HG03520 (cell line): ENCODE measurements at regions not wholly inside any gene's neighbourhood (a gene's known extent, or its start where the extent isn't known, plus 50 kb on each side); places are given as distances from the start of the nearest gene placed in this dataset.

Experiments used
- ATAC-seq: cut with Tn5 transposase; IDR thresholded peaks from one replicate; pipeline ENCODE4 v1.9.1; 2021; ENCODE audit warnings: mild to moderate bottlenecking, moderate library complexity; ENCODE audit not compliant: unreplicated experiment

DNA sequence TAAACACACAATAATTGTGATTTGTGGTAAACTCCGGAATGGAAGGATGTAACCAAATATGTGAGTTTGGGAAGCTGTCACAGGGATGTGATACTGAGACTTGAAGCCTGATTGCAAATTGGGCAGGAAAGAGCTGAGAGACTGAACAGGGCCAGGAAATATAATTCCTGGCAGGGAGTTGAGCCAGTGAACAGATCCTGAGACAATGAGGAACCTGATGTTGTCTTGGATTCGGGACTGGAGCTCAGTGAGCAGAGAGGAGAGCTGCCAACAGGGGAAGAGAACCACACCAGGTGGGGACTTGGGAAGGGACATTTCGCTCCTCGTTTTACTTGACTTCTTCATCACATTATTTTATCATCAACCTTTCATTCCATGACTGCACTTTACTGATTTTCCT is 386.0 kb downstream of the TLL1 start:
- no peak for ATAC-seq

DNA sequence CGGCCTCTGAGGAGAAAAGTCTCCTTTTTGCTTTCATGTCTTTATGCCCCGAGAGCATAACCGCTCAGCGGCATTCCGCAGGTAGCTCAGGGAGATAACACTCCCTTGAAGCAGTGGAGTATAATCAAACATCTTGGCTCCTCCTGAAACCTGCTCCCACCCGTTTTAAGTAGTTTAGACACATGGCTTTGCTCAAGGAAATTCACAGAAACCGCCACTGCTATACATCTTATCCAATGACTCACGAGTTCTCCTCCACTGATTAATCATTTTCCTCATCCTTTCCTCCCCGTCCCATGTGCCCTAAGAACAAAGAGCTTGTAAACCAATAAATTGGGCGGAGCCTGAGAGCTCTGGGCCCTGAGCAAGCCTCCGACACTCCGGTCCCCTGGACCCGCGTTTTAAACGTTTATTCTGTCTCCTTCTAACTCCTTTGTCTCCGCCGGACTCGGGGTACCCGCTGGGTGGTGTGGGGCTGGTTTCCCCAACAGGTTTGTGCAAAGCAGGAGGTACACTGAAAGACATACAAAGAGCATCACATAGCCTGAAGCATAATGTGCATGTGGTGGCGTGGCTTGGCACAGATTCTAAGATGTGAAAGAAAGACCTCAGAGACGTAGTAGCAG is 401.2 kb downstream of the TLL1 start:
- no peak for ATAC-seq

DNA sequence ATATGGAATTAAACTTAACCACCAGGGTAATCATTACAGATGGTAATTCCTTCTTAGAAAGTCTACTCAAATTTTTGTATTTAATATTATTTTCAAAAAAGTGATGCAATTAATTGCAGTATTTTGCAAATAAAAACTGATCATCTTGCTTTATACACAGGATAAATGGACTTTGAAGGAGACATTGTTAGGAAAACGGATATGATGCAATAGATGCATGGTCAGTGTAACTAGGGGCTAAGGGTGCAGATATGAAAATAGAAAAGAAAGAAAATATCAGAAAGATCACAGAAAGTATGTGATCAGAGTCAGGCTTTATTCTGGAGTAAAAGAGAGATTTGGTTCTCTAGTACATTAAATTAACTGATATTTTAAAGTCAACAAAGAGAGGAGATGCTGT is 401.7 kb downstream of the TLL1 start:
- no peak for ATAC-seq

DNA sequence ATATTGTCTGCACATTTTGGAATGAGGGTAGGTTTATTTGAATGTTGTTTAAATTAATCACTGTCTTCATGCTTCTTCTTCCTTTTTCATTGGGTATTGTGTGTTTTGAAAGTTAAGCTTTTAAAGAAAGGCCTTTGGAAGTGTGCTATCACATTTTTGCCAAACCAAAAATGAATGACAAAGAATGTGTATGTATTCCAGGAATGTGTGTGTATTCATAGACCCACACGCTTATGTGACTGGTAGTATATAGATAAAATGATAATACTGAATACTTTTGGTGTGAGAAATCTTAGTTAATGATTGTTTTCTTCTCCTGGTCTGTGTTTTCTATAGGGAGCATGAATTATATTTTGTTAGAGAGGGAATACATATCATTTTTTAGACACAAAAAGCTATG is 404.4 kb downstream of the TLL1 start:
- no peak for ATAC-seq

DNA sequence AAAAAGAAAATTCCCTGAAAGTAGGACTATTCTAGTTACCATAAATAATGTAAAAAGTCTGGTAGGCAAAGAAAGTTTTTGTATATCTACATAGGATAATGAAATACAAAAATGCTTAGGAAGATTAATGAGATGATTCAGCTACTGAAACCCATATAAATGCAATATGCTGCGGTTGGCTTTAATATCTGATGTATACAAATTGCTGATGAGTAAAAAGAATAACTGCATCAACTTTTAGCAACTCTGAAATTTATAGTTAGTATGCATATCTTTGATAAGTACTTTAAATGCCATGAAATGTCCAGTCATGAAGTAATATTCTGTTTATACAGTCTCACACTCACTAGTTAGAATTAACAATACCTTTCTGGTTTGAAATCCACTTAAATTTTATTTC is 404.8 kb downstream of the TLL1 start:
- ATAC-seq, result no peak

DNA sequence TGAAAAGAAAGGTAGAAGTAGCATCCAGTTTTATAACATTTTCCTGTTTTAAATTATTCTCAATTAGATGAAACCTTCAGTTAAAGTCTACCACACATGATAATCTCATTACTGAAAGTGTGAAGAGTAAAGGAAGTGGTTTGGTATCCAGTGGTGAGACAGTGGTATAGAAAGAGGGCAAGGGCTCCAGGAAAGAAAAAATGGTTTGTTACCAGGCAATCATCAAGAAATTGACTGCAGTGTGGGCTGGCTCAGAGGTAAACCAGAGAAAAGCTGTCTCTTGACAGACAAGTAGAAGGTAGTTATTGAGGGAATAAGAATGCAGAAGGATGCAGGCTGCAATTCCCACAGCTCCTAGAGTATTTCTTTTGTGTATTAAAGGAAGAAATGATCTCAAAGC is 406.2 kb downstream of the TLL1 start:
- ATAC-seq, result no peak

DNA sequence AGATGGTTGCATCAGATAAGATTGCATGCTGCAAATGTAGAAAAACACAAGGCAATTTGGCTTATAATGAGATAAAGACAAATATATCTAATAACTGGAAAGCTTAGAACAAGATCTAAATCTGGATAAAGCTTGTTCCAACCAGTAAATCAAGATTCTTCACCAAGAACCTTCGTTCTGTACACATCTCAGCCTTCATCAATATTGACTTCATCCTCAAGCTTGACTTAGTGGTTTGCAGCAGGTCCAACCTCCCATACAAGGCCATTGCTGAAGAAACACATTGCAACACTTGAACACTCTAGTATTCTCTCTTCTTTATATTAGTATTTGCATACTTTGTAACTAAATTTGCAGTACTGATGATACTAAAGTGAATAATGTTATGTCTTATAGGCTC is 407.6 kb downstream of the TLL1 start:
- no peak for ATAC-seq

DNA sequence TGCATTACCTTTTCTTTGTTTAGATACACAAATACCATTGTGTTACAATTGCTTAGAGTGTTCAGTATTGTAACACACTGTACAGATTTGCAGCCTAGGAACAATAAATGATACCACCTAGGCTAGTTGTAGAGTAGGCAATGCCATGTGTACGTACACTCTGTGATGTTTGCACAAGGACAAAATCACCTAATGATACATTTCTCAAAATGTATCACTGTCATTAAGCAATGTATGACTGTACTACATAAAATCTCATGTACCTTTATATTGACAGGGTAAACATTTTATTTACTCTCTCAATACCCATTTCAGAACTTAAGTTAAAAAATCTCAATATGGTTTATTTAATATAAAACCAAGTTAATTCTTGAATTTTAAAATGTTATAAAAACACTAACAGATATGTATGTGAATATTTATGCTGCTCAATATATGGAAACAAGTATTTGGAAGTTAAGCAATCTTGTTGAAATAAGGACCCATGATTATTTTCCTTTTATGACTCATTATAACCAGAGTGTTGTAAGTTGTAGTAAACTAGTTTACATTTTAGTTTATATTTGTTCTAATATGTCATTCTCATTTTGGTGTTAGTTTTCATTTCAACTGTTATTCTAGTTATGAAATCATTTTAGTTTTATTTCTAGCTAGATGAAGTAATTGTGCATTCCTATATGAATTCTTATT is 409.2 kb downstream of the TLL1 start:
- no peak for ATAC-seq

DNA sequence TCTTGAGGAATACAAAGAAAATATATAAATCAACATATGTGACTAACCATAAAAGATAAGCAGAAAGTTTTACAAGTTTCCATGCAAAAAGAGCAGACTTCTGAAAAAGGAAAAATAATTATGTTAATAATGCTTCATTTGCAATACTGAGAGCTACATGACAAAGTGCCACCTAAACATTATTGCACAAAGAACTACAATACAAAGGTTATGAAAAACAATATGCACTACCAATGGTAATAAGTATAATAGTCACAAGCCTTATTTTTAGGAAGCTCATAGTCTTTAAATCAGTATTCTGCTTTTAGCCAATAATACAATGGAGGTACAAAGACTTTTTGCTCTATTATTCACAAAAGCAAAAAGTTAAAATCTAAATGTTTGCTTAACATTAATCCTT is 411.2 kb downstream of the TLL1 start:
- no peak for ATAC-seq

DNA sequence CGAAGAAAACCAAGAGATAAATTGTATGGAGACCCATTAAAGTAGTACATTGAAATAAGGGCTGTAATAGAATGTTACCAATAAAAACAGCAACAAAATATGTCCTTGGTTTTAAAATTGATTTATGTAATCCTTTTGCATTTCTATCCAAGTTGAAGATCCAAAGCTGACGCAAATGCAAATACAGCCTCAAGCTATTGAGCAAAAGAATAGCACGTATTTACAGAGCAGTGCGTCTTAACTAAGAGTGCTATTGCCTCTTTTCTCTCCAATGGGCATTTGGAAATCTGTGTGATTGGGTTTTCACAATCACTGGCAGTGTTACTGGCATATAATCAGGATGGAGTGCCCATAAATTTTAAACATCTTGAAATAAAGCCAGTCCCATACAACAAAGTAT is 417.4 kb downstream of the TLL1 start:
- ATAC-seq, result no peak

DNA sequence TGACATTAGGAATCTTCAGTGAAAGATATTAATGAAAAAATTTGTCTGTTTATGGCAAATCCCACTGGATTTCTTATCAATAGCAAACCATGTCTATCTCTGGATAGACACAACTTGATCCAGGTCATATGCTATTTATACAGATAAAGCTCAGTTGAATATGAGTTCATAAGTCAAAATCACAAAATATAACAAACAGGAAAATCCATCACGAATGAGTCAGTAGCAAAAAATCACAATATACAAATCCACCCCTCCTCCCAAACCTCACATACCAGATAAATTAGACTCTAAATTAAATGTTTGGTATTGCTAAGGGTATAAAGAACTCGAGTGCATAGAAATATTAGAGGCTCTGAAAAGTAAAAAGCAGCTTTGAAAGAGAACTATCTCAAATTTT is 420.5 kb downstream of the TLL1 start:
- ATAC-seq, result no peak

DNA sequence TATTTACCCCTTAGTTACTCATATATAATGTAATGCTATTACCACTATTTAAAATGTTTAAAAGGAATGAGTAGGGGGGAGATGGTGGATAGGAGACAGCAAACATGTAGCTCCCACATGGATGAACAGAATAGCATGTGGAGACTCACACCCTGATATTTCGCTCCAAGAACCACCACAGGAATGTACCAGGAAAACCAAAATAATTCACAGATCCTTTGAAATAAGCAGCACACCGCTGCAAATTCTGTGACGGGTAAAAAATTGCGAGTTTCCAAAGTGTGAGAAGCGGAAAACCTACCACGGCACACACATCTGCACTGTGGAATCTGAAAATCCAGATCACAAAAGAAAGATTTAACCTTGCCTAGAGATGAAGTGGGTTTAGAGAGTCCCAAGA is 428.2 kb downstream of the TLL1 start:
- ATAC-seq, result no peak

DNA sequence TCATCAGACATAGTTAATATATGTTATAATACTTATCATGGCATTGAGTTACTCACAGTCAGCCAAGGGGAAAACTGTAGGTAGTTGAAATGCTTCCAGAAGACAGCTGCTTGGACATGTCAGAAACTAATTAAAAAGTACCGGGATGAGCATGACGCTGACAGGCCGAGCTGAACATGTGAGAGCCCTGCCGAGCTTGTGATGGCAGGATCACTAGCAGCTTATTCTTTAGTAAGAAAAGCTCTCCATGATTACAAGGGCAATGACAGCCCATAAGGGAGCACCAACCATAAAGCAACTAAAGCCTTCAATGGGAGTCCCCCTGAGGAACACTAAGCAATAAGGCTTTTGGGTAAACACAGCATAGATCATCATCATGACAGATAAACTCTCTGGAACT is 435.6 kb downstream of the TLL1 start:
- ATAC-seq, result no peak

DNA sequence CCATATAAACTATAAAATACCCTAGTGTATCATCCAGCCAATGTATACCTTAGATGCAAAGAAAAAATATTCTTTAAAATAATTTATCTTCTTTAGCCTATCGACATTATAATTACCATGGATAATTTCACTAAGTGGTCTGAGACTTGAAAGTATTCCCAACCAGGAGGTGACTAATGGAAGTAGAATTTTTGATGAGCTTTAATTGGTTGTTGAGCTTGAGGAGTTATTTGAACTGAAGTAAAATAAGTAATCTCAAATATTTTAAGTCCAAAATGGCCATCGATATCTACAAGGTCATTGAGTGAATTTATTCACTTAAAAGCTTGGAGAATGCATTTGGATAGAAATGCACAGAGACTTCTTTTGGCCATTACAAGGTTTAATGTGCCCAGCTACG is 436.2 kb downstream of the TLL1 start:
- ATAC-seq, result no peak

DNA sequence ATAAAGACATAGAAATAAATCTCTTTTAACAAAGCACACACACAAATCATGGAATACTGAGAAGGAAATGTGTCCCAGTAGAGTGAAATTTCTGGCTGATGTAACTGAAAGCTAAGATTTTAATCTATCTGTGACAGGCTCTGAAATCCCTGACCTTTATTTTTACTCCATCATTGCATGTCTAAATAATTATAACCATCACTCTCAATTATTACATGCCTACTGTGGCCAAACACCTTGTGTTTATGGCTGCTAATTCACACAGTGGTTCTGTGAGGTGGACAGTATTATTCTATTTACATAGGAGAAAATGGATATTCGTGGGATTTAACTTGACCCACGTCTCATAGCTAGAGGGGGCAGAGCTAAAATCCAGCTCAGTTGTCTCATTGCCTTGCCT is 438.1 kb downstream of the TLL1 start:
- ATAC-seq, result no peak

DNA sequence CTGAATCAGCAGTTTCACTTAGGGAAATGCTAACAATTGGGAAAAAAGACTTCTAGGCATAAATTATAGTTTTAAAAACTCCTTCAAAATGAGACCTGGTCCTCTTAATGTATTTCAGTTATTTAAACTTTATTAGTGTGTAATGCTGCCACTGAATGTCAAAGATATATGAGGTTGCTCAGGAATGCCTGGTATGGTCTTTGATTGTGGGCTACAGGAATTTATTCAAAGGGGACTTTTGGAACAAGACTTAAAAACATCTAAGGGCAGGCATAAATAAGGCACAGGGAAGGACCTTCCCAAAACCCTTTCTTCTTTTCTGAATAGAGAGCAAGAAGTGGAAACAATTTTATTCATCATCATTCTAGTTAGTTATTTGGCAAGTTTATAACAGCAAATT is 439.1 kb downstream of the TLL1 start:
- ATAC-seq, result no peak

DNA sequence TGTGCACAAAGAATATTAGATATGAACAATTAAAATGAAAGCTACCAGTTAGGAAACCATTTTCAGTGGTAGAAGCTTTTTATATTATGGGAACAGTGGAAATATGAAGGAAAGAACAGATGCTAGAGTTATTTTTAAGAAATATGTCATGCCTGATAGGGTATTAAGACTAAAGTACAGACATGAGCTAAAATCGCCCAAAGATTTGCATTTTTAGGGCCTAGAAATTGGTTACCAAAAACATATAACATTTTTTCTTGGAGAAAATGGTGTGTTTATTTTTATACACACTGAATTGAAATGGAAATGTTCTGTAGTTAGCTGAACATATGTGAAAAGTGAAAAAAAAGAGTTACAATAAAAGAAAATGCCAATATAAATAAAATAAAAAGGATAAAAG is 441.9 kb downstream of the TLL1 start:
- no peak for ATAC-seq

DNA sequence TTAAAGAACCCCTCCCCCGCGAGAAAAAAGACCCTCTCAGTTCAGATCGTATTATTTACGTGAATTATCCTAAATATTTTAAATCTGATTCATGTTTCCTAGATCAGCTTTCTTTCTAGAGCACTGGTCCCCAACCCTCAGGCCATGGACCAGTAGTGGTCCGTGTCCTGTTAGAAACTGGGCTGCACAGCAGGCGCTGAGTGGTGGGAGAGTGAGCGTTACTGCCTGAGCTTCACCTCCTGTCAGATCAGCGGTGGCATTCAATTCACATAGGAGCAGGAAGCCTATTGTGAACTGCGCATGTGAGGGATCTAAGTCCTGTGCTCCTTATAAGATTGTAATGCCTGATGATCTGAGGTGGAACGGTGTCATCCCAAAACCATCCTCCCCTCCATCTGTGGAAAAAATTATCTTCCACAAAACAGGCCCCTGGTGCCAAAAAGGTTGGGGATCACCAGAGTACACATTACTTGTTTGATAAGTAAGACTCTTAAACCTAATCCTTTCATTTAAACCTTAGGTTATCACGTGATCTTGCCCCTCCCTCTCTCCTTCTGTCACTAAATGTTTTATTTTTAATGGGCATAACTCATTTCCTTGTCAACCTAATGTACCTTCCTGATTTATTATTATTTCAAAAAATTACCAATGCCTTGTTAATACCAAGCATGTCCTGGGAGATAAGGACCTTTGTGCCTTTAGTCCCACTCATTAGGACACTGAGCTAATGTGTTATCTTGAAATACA is 442.9 kb downstream of the TLL1 start:
- ATAC-seq, result no peak

DNA sequence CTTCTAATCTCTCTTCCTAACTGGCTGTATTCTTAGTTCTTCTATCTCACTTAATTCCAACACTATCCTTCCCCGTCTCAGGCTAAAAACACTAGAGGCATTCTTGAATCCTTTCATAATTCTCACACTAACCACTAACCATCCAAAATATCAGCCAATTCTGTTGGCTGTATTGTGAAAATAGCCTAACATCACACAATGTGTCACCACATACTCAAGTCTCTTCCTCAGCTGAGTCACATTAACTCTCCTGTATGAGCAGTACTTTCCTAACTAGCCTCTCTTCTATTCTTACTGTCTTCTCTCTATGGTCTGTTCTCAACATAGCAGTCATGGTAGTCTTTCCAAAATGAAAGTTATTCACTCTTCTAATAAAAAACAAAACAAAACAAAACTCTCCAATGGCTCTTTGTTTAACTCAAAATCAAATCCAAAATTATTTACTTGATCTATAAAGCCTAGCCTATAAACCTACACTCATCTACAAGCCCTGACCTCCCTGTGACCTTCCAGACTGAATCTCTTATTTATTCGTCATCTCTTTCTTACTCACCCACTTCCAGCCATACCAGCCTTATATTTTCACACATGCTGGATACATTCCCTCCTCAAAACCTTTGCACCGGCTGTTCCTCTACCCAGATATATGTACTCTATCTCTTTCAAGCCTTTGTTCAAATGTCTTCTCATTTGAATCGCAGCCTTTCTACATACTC is 445.9 kb downstream of the TLL1 start:
- no peak for ATAC-seq

DNA sequence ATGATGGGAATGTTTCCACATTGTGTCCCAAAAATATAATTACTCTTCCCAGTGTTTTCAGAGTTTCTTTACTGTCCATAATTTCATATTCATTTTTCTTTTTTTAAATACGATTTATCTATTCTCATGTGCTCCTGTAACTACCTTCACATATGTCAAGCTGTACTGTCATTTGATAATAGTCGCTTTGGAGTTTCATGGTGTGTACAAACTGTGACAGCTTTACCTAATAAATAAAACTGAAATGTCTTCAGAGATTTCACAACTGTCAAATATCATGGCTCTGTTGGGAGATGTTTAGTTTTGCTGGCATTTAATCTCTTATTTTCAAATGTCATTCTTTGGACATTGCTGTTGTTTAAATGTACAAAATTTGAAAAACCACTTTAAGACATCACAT is 450.2 kb downstream of the TLL1 start:
- no peak for ATAC-seq

DNA sequence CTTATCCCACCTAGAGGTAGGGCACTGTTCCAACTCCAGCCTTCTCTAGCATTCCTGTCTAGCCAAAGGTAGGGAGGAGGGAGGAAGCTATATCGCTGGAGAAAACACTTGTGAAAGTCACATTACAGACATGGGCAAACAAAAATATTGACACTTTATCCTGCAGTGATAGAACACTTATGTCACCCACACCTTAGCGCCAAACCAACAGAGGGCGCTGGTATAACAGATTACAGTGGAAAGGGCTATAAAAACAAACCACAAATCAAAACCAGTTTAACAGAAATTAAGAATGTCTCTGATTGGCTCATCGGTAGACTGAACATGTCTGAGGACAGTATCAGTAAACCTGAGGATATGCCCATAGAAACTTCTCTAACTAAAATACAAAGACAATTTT is 451.3 kb downstream of the TLL1 start:
- peak; percentile 61 for ATAC-seq
